SK-N-SH (cell line): ENCODE measurements at regions not wholly inside any gene's neighbourhood (a gene's known extent, or its start where the extent isn't known, plus 50 kb on each side); places are given as distances from the start of the nearest gene placed in this dataset.

ENCODE experiments used
- CTCF ChIA-PET: fragments of 300-600, 350-600 bp; formaldehyde crosslinking; extraction: SDS; loops from one replicate; lab custom pipeline; 2021; lab: Yijun Ruan, JAX
- POLR2A ChIA-PET: fragments of 350-600 bp; sonication (Branson Sonifier 250); formaldehyde crosslinking; extraction: SDS; loops from one replicate; lab custom pipeline; 2020; ENCODE audit warnings: antibody characterized with exemption, inconsistent platforms; lab: Yijun Ruan, JAX
- DNase-seq: peaks from one replicate; pipeline ENCODE4 v3.0.0; 2012
- H2AFZ ChIP-seq: fragments of 200-600 bp; sonication (generic); 2 replicates; pipeline ENCODE4 v1.8.1; 2016; ENCODE audit warnings: antibody characterized with exemption, mild to moderate bottlenecking, low read depth
- H3F3A ChIP-seq: fragments of 200-600 bp; sonication (generic); replicated peaks from 2 replicates; pipeline ENCODE3; 2016; ENCODE audit warnings: antibody characterized with exemption, mild to moderate bottlenecking; ENCODE audit not compliant: insufficient read depth
- H3K27ac ChIP-seq, 2 experiments: fragments of 200-500 bp in 1 of 2; fragments of 200-600 bp in 1 of 2; sonication (Bioruptor generic) in 1 of 2; sonication (generic), shearing (Covaris generic) in 1 of 2; 2 replicates each; pipeline versions ENCODE4 v1.5.1 to v1.6.1; 2014 to 2016; ENCODE audit warnings: low read depth in 2 of 2, inconsistent platforms in 1 of 2, low read length in 1 of 2, mild to moderate bottlenecking in 1 of 2, mixed read lengths in 1 of 2
- H3K27me3 ChIP-seq: fragments of 200-600 bp; sonication (generic), shearing (Covaris generic); 2 replicates; pipeline ENCODE4 v1.6.1; 2016; ENCODE audit warnings: mixed run types; ENCODE audit not compliant: insufficient read depth
- H3K36me3 ChIP-seq, 2 experiments: fragments of 200-500 bp in 1 of 2; fragments of 200-600 bp in 1 of 2; sonication (Bioruptor generic) in 1 of 2; sonication (generic) in 1 of 2; replicated peaks in 1 of 2; 2 replicates each; pipeline versions ENCODE3 to v1.5.1; 2014 to 2016; ENCODE audit warnings: low read length in 1 of 2, mild to moderate bottlenecking in 1 of 2; ENCODE audit not compliant: insufficient read depth in 2 of 2, control insufficient read depth in 1 of 2
- H3K4me1 ChIP-seq, 2 experiments: fragments of 200-500 bp in 1 of 2; fragments of 200-600 bp in 1 of 2; sonication (Bioruptor generic) in 1 of 2; sonication (generic), shearing (Covaris generic) in 1 of 2; 2 replicates each; pipeline versions ENCODE4 v1.5.1 to v1.6.1; 2014 to 2016; ENCODE audit warnings: low read depth in 1 of 2, low read length in 1 of 2, mixed run types in 1 of 2; ENCODE audit not compliant: insufficient read depth in 2 of 2, control insufficient read depth in 1 of 2
- H3K4me2 ChIP-seq: fragments of 200-600 bp; sonication (generic), shearing (Covaris generic); 2 replicates; pipeline ENCODE4 v1.6.1; 2017; ENCODE audit warnings: mixed run types
- H3K4me3 ChIP-seq, 2 experiments: fragments of 200-500 bp in 1 of 2; fragments of 200-600 bp in 1 of 2; sonication (Bioruptor generic) in 1 of 2; sonication (generic), shearing (Covaris generic) in 1 of 2; 2 replicates each; pipeline versions ENCODE4 v1.5.1 to v1.8.1; 2014 to 2016; ENCODE audit warnings: low read depth in 2 of 2, inconsistent platforms in 1 of 2, low read length in 1 of 2, mild to moderate bottlenecking in 1 of 2, mixed read lengths in 1 of 2, moderate library complexity in 1 of 2
- H3K79me2 ChIP-seq: fragments of 200-600 bp; sonication (generic); 2 replicates; pipeline ENCODE4 v1.8.1; 2017; ENCODE audit warnings: mild to moderate bottlenecking; ENCODE audit not compliant: insufficient read depth
- H3K9ac ChIP-seq: fragments of 200-600 bp; sonication (generic); 2 replicates; pipeline ENCODE4 v1.6.1; 2017; ENCODE audit warnings: mixed run types
- H3K9me2 ChIP-seq: fragments of 200-600 bp; sonication (generic); 2 replicates; pipeline ENCODE4 v1.6.1; 2017; ENCODE audit warnings: mixed run types
- H3K9me3 ChIP-seq: fragments of 200-600 bp; sonication (generic); 2 replicates; pipeline ENCODE4 v1.6.1; 2017; ENCODE audit warnings: mixed run types, mild to moderate bottlenecking, moderate library complexity
- H4K20me1 ChIP-seq: fragments of 200-600 bp; sonication (generic); 2 replicates; pipeline ENCODE4 v1.6.1; 2017; ENCODE audit warnings: mild to moderate bottlenecking, mixed run types; ENCODE audit not compliant: insufficient read depth
- CHD2 ChIP-seq: fragments of 150-350 bp; IDR thresholded peaks from 2 replicates; pipeline ENCODE4 v1.6.1; 2018; ENCODE audit warnings: low read length; ENCODE audit not compliant: partially characterized antibody
- EP300 ChIP-seq, 2 experiments: IDR thresholded peaks; 2 replicates each; pipeline versions ENCODE4 v1.4.0 to v1.6.1; 2012; ENCODE audit warnings: borderline replicate concordance in 1 of 2, low read depth in 1 of 2, low read length in 1 of 2
- GATA2 ChIP-seq: sonication (generic); formaldehyde crosslinking; IDR thresholded peaks from 2 replicates; pipeline ENCODE4 v1.5.0; 2020; ENCODE audit warnings: mild to moderate bottlenecking, missing genetic modification reagents
- MEF2A ChIP-seq: IDR thresholded peaks from 2 replicates; pipeline ENCODE4 v1.4.0; 2012; ENCODE audit warnings: low read depth, borderline replicate concordance
- NFIC ChIP-seq: IDR thresholded peaks from 2 replicates; pipeline ENCODE4 v1.4.0; 2012; ENCODE audit warnings: borderline replicate concordance
- POLR2AphosphoS5 ChIP-seq: IDR thresholded peaks from 2 replicates; pipeline ENCODE4 v1.6.1; 2012; ENCODE audit warnings: low read depth, low read length
- SMC3 ChIP-seq: IDR thresholded peaks from 2 replicates; pipeline ENCODE4 v1.6.1; 2012; ENCODE audit warnings: low read depth, low read length, improper control_type of control experiment
- TEAD4 ChIP-seq: IDR thresholded peaks from 2 replicates; pipeline ENCODE4 v1.4.0; 2012; ENCODE audit warnings: mild to moderate bottlenecking, borderline replicate concordance; ENCODE audit not compliant: insufficient read depth
- WGBS: methylation state at CpG from one replicate; pipeline ENCODE4 v1.1.6; 2017; ENCODE audit warnings: low lambda C conversion rate; 5-methylcytosine and 5-hydroxymethylcytosine counted together
- TF ChIP-seq, protein P1 (sequence below): IDR thresholded peaks from 2 replicates; pipeline ENCODE4 v1.4.0; 2012; ENCODE audit warnings: low read depth, borderline replicate concordance

- Histone ChIP-seq H3K4me2 (no peak overlapping the region), H3K4me1 (peaks cover 0 to 26% of the 10 kb centered on the region in 2 experiments; a peak in 1 of 4 replicates), H3K9me3 (no peaks in the 10 kb centered on the region), H3K79me2 (no peaks in the 10 kb centered on the region), H2AFZ (no peak overlapping the region), H3K4me3 (no peak overlapping the region), H3K9me2 (no peaks in the 10 kb centered on the region), H3K9ac (no peak overlapping the region), H3K27me3 (no peaks in the 10 kb centered on the region), H3K27ac (no peak overlapping the region), H3K36me3 (no peaks in the 10 kb centered on the region), H3F3A (no peaks in the 10 kb centered on the region), H4K20me1 (no peaks in the 10 kb centered on the region)
- ChIA-PET CTCF (no interaction called here), POLR2A (no interaction called here)
- TF ChIP-seq GATA2 (CRISPR knock-in tag) (no peak), EP300 (IDR thresholded peaks at IDR 0.05; ENCODE audit: borderline replicate concordance in 1 of 2, low read depth in 1 of 2, low read length in 1 of 2) (no peak), SMC3 (no peak), MEF2A (no peak), CHD2 (no peak), POLR2AphosphoS5 (no peak), TEAD4 (no peak)
- no peak for DNase-seq
- WGBS: 42% methylated on average over 8 of the region's 9 CpGs
Observed at GRCh38 chr11:134581121-134581626, 169.1 kb upstream of the B3GAT1 start.

GRCh38 chr11:134580610-134580975 lies 168.6 kb upstream of the B3GAT1 start:
- Histone ChIP-seq H3F3A (no peaks in the 10 kb centered on the region), H2AFZ (no peak overlapping the region), H3K27me3 (no peaks in the 10 kb centered on the region), H3K79me2 (no peaks in the 10 kb centered on the region), H3K9me2 (no peaks in the 10 kb centered on the region), H3K4me2 (no peak overlapping the region), H3K9ac (no peak overlapping the region), H4K20me1 (no peaks in the 10 kb centered on the region), H3K9me3 (no peaks in the 10 kb centered on the region), H3K4me1 (peaks cover 0 to 26% of the 10 kb centered on the region in 2 experiments; a peak in 1 of 4 replicates), H3K4me3 (no peak overlapping the region), H3K36me3 (no peaks in the 10 kb centered on the region), H3K27ac (no peak overlapping the region)
- no peak for TF ChIP-seq NFIC
- TF ChIP-seq, protein P1, sequence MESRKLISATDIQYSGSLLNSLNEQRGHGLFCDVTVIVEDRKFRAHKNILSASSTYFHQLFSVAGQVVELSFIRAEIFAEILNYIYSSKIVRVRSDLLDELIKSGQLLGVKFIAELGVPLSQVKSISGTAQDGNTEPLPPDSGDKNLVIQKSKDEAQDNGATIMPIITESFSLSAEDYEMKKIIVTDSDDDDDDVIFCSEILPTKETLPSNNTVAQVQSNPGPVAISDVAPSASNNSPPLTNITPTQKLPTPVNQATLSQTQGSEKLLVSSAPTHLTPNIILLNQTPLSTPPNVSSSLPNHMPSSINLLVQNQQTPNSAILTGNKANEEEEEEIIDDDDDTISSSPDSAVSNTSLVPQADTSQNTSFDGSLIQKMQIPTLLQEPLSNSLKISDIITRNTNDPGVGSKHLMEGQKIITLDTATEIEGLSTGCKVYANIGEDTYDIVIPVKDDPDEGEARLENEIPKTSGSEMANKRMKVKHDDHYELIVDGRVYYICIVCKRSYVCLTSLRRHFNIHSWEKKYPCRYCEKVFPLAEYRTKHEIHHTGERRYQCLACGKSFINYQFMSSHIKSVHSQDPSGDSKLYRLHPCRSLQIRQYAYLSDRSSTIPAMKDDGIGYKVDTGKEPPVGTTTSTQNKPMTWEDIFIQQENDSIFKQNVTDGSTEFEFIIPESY: no peak
- WGBS: 44% methylated on average over 6 of the region's 8 CpGs
- ChIA-PET CTCF (interaction anchor here (1.4 to 2.5 kb wide), 5 partner anchors 20 to 225 kb away, joined by 4 to 7 read pairs (median 4); no protein-coding TSS in a partner anchor), POLR2A (no interaction called here)
- DNase-seq: no peak
